Kidney (tissue), 13 donors: ENCODE measurements at regions not wholly inside any gene's neighbourhood (a gene's known extent, or its start where the extent isn't known, plus 50 kb on each side); places are given as distances from the start of the nearest gene placed in this dataset.

Experiments
- DNase-seq, 5 donors: peaks; one replicate each; pipeline ENCODE4 v3.0.0-alpha.2; 2013 to 2020
- FAIRE-seq: peaks from 2 replicates; lab custom pipeline; 2012; peaks lifted over from hg19 to GRCh38; lab: Jason Lieb, UNC
- H3K27ac ChIP-seq, 2 donors: one replicate each; pipeline ENCODE4 v1.7.0; 2013; ENCODE audit warnings: low read depth in 2 of 2, low read length in 2 of 2, inconsistent platforms in 1 of 2
- H3K27me3 ChIP-seq: one replicate; pipeline ENCODE4 v1.7.1; 2013; ENCODE audit warnings: low read length, inconsistent platforms; ENCODE audit not compliant: control insufficient read depth, insufficient read depth
- H3K36me3 ChIP-seq, 3 donors: one replicate each; pipeline versions ENCODE4 v1.7.0 to v1.7.1; 2013; ENCODE audit warnings: low read length in 3 of 3, control low read depth in 1 of 3, inconsistent platforms in 1 of 3; ENCODE audit not compliant: insufficient read depth in 3 of 3, control insufficient read depth in 2 of 3
- H3K4me1 ChIP-seq, 3 donors: one replicate each; pipeline versions ENCODE4 v1.7.0 to v1.7.1; 2013; ENCODE audit warnings: low read length in 3 of 3, inconsistent platforms in 1 of 3, low read depth in 1 of 3; ENCODE audit not compliant: control insufficient read depth in 2 of 3, insufficient read depth in 2 of 3
- H3K4me3 ChIP-seq, 3 donors: one replicate each; pipeline versions ENCODE4 v1.7.0 to v1.8.1; 2013; ENCODE audit warnings: low read length in 3 of 3, control low read depth in 1 of 3, inconsistent platforms in 1 of 3
- H3K9ac ChIP-seq, 3 donors: one replicate each; pipeline versions ENCODE4 v1.7.0 to v1.7.1; 2013; ENCODE audit warnings: low read length in 3 of 3, control low read depth in 1 of 3, inconsistent platforms in 1 of 3
- H3K9me3 ChIP-seq, 3 donors: one replicate each; pipeline versions ENCODE4 v1.7.0 to v1.7.1; 2013; ENCODE audit warnings: low read length in 3 of 3, control low read depth in 1 of 3, inconsistent platforms in 1 of 3; ENCODE audit not compliant: control insufficient read depth in 2 of 3, insufficient read depth in 1 of 3
- CTCF ChIP-seq: IDR thresholded peaks from 3 replicates; pipeline ENCODE4 v1.5.1; 2012; ENCODE audit warnings: mild to moderate bottlenecking, moderate library complexity, borderline replicate concordance; ENCODE audit not compliant: insufficient read depth; ENCODE audit errors: extremely low read depth
- intact Hi-C: fragments of 100-400 bp; cut with DNase I; formaldehyde crosslinking; loops from one replicate; pipeline ENCODE4 v1.11.1; 2022
- donor health status: control.
- donor health status: control.
- donor health status: control.
- donor health status: control.
- donor health status: control.
- donor health status: DM: yes; HTN: yes; CAD: no.
- donor health status: Normal renal cell carcinoma (clear cell type).

- no peak overlapping the region for H3K9ac ChIP-seq
- H3K27ac ChIP-seq, result no peak overlapping the region
- DNase-seq (no peak), FAIRE-seq (no peak)
- intact Hi-C loops, result no loop called here
- no peaks in the 10 kb centered on the region for H3K36me3 ChIP-seq
- TF ChIP-seq CTCF, result no peak
- H3K4me1 ChIP-seq, result no peaks in the 10 kb centered on the region
- no peaks in the 10 kb centered on the region for H3K27me3 ChIP-seq
- no peak overlapping the region for H3K4me3 ChIP-seq
- H3K9me3 ChIP-seq, result no peaks in the 10 kb centered on the region
These were observed 208.1 kb upstream of the PPP3CA start for GRCh38 chr4:101555341-101555880.

- Histone ChIP-seq H3K36me3 (no peaks in the 10 kb centered on the region), H3K9me3 (no peaks in the 10 kb centered on the region), H3K4me3 (no peak overlapping the region), H3K4me1 (no peaks in the 10 kb centered on the region), H3K27ac (no peak overlapping the region), H3K9ac (no peak overlapping the region), H3K27me3 (no peaks in the 10 kb centered on the region)
- DNase-seq (no peak), FAIRE-seq (no peak)
- TF ChIP-seq CTCF, result no peak
- intact Hi-C loops, result no loop called here
These were observed 193.0 kb upstream of the PPP3CA start for GRCh38 chr4:101540336-101540735.

GRCh38 chr4:101528526-101528925, 181.2 kb upstream of the PPP3CA start:
- H3K27me3 ChIP-seq, result no peaks in the 10 kb centered on the region
- no peak for TF ChIP-seq CTCF
- intact Hi-C loops, result no loop called here
- no peak for FAIRE-seq
- no peak overlapping the region for H3K9ac ChIP-seq
- H3K4me1 ChIP-seq, result no peaks in the 10 kb centered on the region
- peaks cover 0 to 2% (median 0%) of the 10 kb centered on the region in 3 donors for H3K9me3 ChIP-seq
- H3K36me3 ChIP-seq, result no peaks in the 10 kb centered on the region
- DNase-seq, result no peak
- no peak overlapping the region for H3K27ac ChIP-seq
- no peak overlapping the region for H3K4me3 ChIP-seq

- H3K9ac ChIP-seq, result no peak overlapping the region
- no peak for TF ChIP-seq CTCF
- no peak for FAIRE-seq
- no peaks in the 10 kb centered on the region for H3K36me3 ChIP-seq
- no peak overlapping the region for H3K27ac ChIP-seq
- peaks cover 0 to 2% (median 0%) of the 10 kb centered on the region in 3 donors for H3K9me3 ChIP-seq
- DNase-seq, result no peak
- H3K27me3 ChIP-seq, result no peaks in the 10 kb centered on the region
- H3K4me3 ChIP-seq, result no peak overlapping the region
- intact Hi-C loops, result no loop called here
- no peaks in the 10 kb centered on the region for H3K4me1 ChIP-seq
These were observed 179.9 kb upstream of the PPP3CA start for GRCh38 chr4:101527188-101527587.
